PC-3 (cell line): ENCODE measurements at regions not wholly inside any gene's neighbourhood (a gene's known extent, or its start where the extent isn't known, plus 50 kb on each side); places are given as distances from the start of the nearest gene placed in this dataset.

ENCODE experiments used
- ATAC-seq: fragments of 200-7000 bp; cut with Tn5 transposase; 2 replicates; pipeline ENCODE4 v1.9.1; 2020; ENCODE audit warnings: mild to moderate bottlenecking, moderate library complexity
- BruUV-seq: library from RNA; stranded (reverse); fragments of 400-500 nt; replicated peaks from 2 replicates; lab custom pipeline; 2021; lab: Mats Ljungman, UMichigan
- CTCF ChIA-PET: fragments of 300-600 bp; sonication (Branson Sonifier 250); formaldehyde crosslinking; loops from one replicate; lab custom pipeline; 2022; ENCODE audit warnings: antibody characterized with exemption; lab: Charles Lee
- POLR2A ChIA-PET: fragments of 300-600 bp; sonication (Branson Sonifier 250); formaldehyde crosslinking; loops from one replicate; lab custom pipeline; 2022; ENCODE audit warnings: antibody characterized with exemption; ENCODE audit not compliant: unreplicated experiment; lab: Charles Lee
- DNase-seq: peaks from one replicate; pipeline ENCODE4 v3.0.0-alpha.2; 2015
- H2AFZ ChIP-seq: fragments of 300-600 bp; sonication (generic); 2 replicates; pipeline ENCODE4 v1.6.0; 2016; ENCODE audit warnings: antibody characterized with exemption, low read length
- H3F3A ChIP-seq: fragments of 300-600 bp; sonication (generic); one replicate; pipeline ENCODE4 v1.6.0; 2017; ENCODE audit warnings: antibody characterized with exemption, low read length, control low read depth, mild to moderate bottlenecking; ENCODE audit not compliant: unreplicated experiment
- H3K27ac ChIP-seq: fragments of 300-600 bp; sonication (generic); 2 replicates; pipeline ENCODE4 v1.5.1; 2016; ENCODE audit warnings: mild to moderate bottlenecking, low read length
- H3K27me3 ChIP-seq: fragments of 300-600 bp; sonication (generic); 2 replicates; pipeline ENCODE4 v1.6.1; 2016; ENCODE audit warnings: low read length, mixed read lengths
- H3K36me3 ChIP-seq: fragments of 300-600 bp; sonication (generic); 2 replicates; pipeline ENCODE4 v1.6.1; 2016; ENCODE audit warnings: low read depth, mixed run types, low read length, mixed read lengths
- H3K4me1 ChIP-seq: fragments of 300-600 bp; sonication (generic); 2 replicates; pipeline ENCODE4 v1.5.1; 2016; ENCODE audit warnings: low read length; ENCODE audit not compliant: insufficient read depth
- H3K4me2 ChIP-seq: fragments of 300-600 bp; sonication (generic); 2 replicates; pipeline ENCODE4 v1.6.0; 2016; ENCODE audit warnings: low read length
- H3K4me3 ChIP-seq: fragments of 300-600 bp; sonication (generic); 2 replicates; pipeline ENCODE4 v1.5.1; 2016; ENCODE audit warnings: mild to moderate bottlenecking, low read length, mixed read lengths
- H3K79me2 ChIP-seq: fragments of 300-600 bp; sonication (generic); 2 replicates; pipeline ENCODE4 v1.6.1; 2017; ENCODE audit warnings: low read length, mixed read lengths
- H3K9ac ChIP-seq: fragments of 300-600 bp; sonication (generic); 2 replicates; pipeline ENCODE4 v1.6.0; 2016; ENCODE audit warnings: mild to moderate bottlenecking, low read length
- H3K9me2 ChIP-seq: fragments of 300-600 bp; sonication (generic); replicated peaks from 2 replicates; pipeline ENCODE4 v1.6.1; 2016; ENCODE audit warnings: mixed run types, low read length, mixed read lengths
- H3K9me3 ChIP-seq: fragments of 300-600 bp; sonication (generic); 2 replicates; pipeline ENCODE4 v1.6.1; 2016; ENCODE audit warnings: low read length, mixed read lengths
- H4K20me1 ChIP-seq: fragments of 300-600 bp; sonication (generic); 2 replicates; pipeline ENCODE4 v1.6.1; 2016; ENCODE audit warnings: low read length, mixed read lengths
- EZH2 ChIP-seq: fragments of 300-600 bp; sonication (generic); IDR thresholded peaks from one replicate; pipeline ENCODE4 v1.6.1; 2017; ENCODE audit warnings: antibody characterized with exemption, mild to moderate bottlenecking, low read length; ENCODE audit not compliant: unreplicated experiment
- EZH2phosphoT487 ChIP-seq: fragments of 300-600 bp; sonication (generic); IDR thresholded peaks from 2 replicates; pipeline ENCODE4 v1.6.1; 2018; ENCODE audit warnings: mild to moderate bottlenecking, antibody characterized with exemption, low read length, borderline replicate concordance
- intact Hi-C: fragments of 100-400 bp; cut with micrococcal nuclease; formaldehyde crosslinking; loops from 2 replicates; pipeline ENCODE4 v1.9.0; 2023
- TF ChIP-seq, protein P1 (sequence below): fragments of 300-600 bp; sonication (generic); conservative IDR thresholded peaks from 2 replicates; pipeline ENCODE4 v1.5.1; 2017; ENCODE audit warnings: antibody characterized with exemption, low read depth, mild to moderate bottlenecking, low read length

DNA sequence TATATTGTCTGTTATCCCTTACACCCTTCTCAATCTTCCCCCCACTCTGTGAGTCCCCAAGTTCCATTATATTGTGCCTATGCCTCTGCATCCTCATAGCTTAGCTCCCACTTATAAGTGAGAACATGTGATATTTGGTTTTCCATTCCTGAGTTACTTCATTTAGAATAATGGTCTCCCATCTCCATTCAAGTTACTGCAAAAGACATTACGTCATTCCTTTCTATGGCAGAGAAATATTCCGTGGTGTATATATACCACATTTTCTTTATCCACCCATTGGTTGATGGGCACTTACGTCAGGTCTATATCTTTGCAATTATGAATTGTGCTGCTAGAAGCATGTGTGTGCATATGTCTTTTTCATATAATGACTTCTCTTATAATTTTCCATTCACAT lies 54.8 kb upstream of the SGCD start:
- intact Hi-C loops, result no loop called here
- Histone ChIP-seq H3K9ac (no peak overlapping the region), H3K9me3 (no peaks in the 10 kb centered on the region), H4K20me1 (no peaks in the 10 kb centered on the region), H3F3A (no peaks in the 10 kb centered on the region), H3K27ac (no peak overlapping the region), H3K27me3 (no peaks in the 10 kb centered on the region), H3K36me3 (no peaks in the 10 kb centered on the region), H3K4me2 (no peak overlapping the region), H2AFZ (no peak overlapping the region), H3K79me2 (no peaks in the 10 kb centered on the region), H3K4me1 (no peaks in the 10 kb centered on the region), H3K9me2 (no peaks in the 10 kb centered on the region), H3K4me3 (no peak overlapping the region)
- DNase-seq, result no peak
- ATAC-seq, result no peak
- CTCF ChIA-PET, result no interaction called here
- POLR2A ChIA-PET, result no interaction called here
- TF ChIP-seq, protein P1, sequence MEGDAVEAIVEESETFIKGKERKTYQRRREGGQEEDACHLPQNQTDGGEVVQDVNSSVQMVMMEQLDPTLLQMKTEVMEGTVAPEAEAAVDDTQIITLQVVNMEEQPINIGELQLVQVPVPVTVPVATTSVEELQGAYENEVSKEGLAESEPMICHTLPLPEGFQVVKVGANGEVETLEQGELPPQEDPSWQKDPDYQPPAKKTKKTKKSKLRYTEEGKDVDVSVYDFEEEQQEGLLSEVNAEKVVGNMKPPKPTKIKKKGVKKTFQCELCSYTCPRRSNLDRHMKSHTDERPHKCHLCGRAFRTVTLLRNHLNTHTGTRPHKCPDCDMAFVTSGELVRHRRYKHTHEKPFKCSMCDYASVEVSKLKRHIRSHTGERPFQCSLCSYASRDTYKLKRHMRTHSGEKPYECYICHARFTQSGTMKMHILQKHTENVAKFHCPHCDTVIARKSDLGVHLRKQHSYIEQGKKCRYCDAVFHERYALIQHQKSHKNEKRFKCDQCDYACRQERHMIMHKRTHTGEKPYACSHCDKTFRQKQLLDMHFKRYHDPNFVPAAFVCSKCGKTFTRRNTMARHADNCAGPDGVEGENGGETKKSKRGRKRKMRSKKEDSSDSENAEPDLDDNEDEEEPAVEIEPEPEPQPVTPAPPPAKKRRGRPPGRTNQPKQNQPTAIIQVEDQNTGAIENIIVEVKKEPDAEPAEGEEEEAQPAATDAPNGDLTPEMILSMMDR, result no peak
- no peak for TF ChIP-seq EZH2phosphoT487
- no peak for TF ChIP-seq EZH2
- no TSS peak for BruUV-seq

DNA sequence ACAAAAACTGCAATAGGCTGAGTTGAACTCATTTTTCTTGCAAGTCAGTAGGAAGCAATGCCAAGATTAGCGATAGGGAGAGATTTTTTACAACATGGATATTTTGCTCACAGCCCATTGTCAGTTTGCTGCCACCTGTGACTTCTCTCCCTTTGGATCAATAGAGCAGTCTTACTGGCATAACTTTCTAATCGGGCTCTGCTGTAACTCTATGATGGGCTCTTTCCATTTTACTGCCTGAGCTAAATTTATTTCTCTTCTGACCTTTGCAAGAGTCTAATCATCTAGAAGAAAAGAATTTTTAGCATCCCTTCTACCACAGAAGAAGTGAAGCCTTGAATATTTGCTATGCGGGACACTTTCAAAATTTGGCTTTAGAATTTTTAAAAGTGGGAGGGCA lies 53.6 kb upstream of the SGCD start:
- no peak overlapping the region for H3K9ac ChIP-seq
- ChIA-PET POLR2A (no interaction called here), CTCF (no interaction called here)
- H3K4me3 ChIP-seq, result no peak overlapping the region
- TF ChIP-seq EZH2 (no peak), EZH2phosphoT487 (no peak)
- TF ChIP-seq, protein P1, result no peak
- no peaks in the 10 kb centered on the region for H3K79me2 ChIP-seq
- no TSS peak for BruUV-seq
- H3K27ac ChIP-seq, result no peak overlapping the region
- intact Hi-C loops, result no loop called here
- H3F3A ChIP-seq, result no peaks in the 10 kb centered on the region
- no peak overlapping the region for H2AFZ ChIP-seq
- H3K36me3 ChIP-seq, result no peaks in the 10 kb centered on the region
- no peak for ATAC-seq
- H3K4me1 ChIP-seq, result no peaks in the 10 kb centered on the region
- H4K20me1 ChIP-seq, result no peaks in the 10 kb centered on the region
- no peaks in the 10 kb centered on the region for H3K9me2 ChIP-seq
- no peaks in the 10 kb centered on the region for H3K9me3 ChIP-seq
- H3K27me3 ChIP-seq, result no peaks in the 10 kb centered on the region
- no peak for DNase-seq
- H3K4me2 ChIP-seq, result no peak overlapping the region

DNA sequence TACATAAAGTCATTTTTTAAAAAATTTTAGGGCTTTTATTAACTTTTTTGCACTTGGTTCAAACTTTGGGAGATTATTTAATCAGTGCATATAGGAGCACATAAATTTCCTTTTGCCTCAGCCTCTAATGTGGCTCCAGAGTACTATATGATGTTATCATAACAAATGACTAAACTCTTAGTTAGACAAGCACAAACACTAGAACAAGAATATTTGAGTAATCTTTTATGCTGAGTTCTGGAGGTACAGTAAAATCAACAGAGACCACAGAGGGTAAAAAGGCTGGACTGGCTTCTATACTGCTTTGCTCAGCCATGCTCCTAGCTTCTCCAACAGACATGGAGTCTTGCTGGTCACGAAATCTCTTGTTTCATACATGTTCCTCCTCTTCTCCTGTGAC lies 52.5 kb upstream of the SGCD start:
- no peaks in the 10 kb centered on the region for H3K36me3 ChIP-seq
- H2AFZ ChIP-seq, result no peak overlapping the region
- intact Hi-C loops, result no loop called here
- no peak overlapping the region for H3K4me2 ChIP-seq
- no peaks in the 10 kb centered on the region for H4K20me1 ChIP-seq
- no peak for TF ChIP-seq EZH2phosphoT487
- no peaks in the 10 kb centered on the region for H3K27me3 ChIP-seq
- POLR2A ChIA-PET, result no interaction called here
- no peaks in the 10 kb centered on the region for H3K9me2 ChIP-seq
- H3K9ac ChIP-seq, result no peak overlapping the region
- H3F3A ChIP-seq, result no peaks in the 10 kb centered on the region
- H3K4me1 ChIP-seq, result no peaks in the 10 kb centered on the region
- no peak overlapping the region for H3K27ac ChIP-seq
- DNase-seq, result no peak
- no peak for ATAC-seq
- no peaks in the 10 kb centered on the region for H3K9me3 ChIP-seq
- CTCF ChIA-PET, result no interaction called here
- no peak overlapping the region for H3K4me3 ChIP-seq
- H3K79me2 ChIP-seq, result no peaks in the 10 kb centered on the region
- BruUV-seq, result no TSS peak
